ENCODE measurements at regions not wholly inside any gene's neighbourhood (a gene's known extent, or its start where the extent isn't known, plus 50 kb on each side); places are given as distances from the start of the nearest gene placed in this dataset.

DNA sequence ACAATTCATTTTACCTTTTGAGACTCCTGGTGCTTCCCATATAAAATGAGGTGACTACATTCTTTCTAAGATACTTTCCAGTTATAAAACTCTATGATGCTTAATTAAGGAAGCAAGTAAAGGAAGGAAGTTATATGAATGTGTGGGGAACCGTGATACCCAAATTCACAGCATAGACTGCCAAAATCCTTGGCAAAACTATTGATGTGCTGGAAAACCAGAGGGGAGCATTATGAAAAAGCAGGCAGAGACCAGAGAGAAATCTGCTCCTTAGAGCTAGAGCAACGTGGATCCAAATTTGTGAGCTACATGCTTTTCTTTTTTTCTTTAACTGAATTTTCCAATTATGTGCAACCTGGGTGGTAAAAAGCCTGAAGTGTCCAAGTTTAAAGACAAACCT lies 201.4 kb upstream of the USP25 start:
- H3K27me3 ChIP-seq (ENCODE audit: control insufficient read depth, insufficient read depth, low read length), result no peaks in the 10 kb centered on the region
- TF ChIP-seq, protein P1, sequence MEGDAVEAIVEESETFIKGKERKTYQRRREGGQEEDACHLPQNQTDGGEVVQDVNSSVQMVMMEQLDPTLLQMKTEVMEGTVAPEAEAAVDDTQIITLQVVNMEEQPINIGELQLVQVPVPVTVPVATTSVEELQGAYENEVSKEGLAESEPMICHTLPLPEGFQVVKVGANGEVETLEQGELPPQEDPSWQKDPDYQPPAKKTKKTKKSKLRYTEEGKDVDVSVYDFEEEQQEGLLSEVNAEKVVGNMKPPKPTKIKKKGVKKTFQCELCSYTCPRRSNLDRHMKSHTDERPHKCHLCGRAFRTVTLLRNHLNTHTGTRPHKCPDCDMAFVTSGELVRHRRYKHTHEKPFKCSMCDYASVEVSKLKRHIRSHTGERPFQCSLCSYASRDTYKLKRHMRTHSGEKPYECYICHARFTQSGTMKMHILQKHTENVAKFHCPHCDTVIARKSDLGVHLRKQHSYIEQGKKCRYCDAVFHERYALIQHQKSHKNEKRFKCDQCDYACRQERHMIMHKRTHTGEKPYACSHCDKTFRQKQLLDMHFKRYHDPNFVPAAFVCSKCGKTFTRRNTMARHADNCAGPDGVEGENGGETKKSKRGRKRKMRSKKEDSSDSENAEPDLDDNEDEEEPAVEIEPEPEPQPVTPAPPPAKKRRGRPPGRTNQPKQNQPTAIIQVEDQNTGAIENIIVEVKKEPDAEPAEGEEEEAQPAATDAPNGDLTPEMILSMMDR (IDR thresholded peaks at IDR 0.05; ENCODE audit: low read depth, low read length), result no peak

DNA sequence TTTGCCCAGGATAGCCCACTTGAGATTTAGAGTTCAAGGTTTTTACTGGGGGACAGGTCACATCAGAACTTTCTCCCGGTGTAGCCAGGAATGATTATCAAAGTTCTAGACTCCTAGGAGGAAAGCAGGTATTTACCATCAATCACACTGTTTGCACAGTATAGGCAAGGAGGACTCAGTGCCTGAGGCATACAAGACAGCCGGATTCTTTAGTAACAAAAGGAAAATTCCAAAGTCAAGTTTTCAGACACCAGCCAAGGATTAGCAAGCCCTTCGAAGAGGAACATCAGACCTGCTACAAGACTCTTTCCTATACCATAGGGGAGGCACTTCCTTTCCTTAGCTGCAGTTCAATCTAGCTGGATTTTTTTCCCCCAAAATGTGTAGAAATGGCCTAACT lies 197.8 kb upstream of the USP25 start:
- ChIA-PET CTCF (no interaction called here), POLR2A (no interaction called here)
- no peak for DNase-seq (ENCODE audit: low read depth, low spot score)
- H3K27me3 ChIP-seq (ENCODE audit: control insufficient read depth, insufficient read depth, low read length), result no peaks in the 10 kb centered on the region
- no peaks in the 10 kb centered on the region for H3K9me3 ChIP-seq (ENCODE audit: control insufficient read depth, insufficient read depth, low read length)
- TF ChIP-seq, protein P1 (IDR thresholded peaks at IDR 0.05; ENCODE audit: low read depth, low read length), result no peak
- H3K27ac ChIP-seq (ENCODE audit: low read depth, low read length), result no peak overlapping the region
- H3K4me3 ChIP-seq (ENCODE audit: low read depth, low read length), result no peak overlapping the region

More for the DNA sequence above, 201.4 kb upstream of the USP25 start:
- Histone ChIP-seq H3K27ac (ENCODE audit: low read depth, low read length) (no peak overlapping the region), H3K4me3 (ENCODE audit: low read depth, low read length) (no peak overlapping the region), H3K9me3 (ENCODE audit: control insufficient read depth, insufficient read depth, low read length) (no peaks in the 10 kb centered on the region)
- DNase-seq (ENCODE audit: low read depth, low spot score), result no peak
- ChIA-PET CTCF (interaction anchor here (0.9 kb wide), 1 partner anchor 43 kb away, joined by 3 read pairs; no protein-coding TSS in a partner anchor), POLR2A (no interaction called here)

DNA sequence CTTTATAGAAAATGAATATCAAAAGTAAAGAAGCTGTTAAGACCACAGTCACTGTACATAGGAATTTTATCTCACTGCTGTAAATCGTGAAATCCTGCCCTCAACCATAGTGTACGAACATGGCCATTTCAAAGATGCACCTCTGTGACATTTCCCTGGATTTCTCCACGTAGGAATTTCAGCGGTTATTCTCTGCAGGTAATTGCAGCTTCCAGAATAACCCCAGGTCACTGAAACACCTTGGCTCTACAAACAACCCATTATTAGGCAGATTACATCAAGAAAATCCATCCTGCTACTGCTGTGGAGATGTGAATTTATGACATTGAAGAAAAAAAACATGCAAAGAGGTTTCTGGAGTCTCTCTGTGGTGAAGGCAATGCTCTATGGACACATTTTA lies 196.2 kb upstream of the USP25 start:
- TF ChIP-seq, protein P1 (IDR thresholded peaks at IDR 0.05; ENCODE audit: low read depth, low read length), result no peak
- no peaks in the 10 kb centered on the region for H3K27me3 ChIP-seq (ENCODE audit: control insufficient read depth, insufficient read depth, low read length)
- CTCF ChIA-PET, result no interaction called here
- H3K27ac ChIP-seq (ENCODE audit: low read depth, low read length), result no peak overlapping the region
- POLR2A ChIA-PET, result no interaction called here
- DNase-seq (ENCODE audit: low read depth, low spot score), result no peak
- H3K4me3 ChIP-seq (ENCODE audit: low read depth, low read length), result no peak overlapping the region
- H3K9me3 ChIP-seq (ENCODE audit: control insufficient read depth, insufficient read depth, low read length), result no peaks in the 10 kb centered on the region

DNA sequence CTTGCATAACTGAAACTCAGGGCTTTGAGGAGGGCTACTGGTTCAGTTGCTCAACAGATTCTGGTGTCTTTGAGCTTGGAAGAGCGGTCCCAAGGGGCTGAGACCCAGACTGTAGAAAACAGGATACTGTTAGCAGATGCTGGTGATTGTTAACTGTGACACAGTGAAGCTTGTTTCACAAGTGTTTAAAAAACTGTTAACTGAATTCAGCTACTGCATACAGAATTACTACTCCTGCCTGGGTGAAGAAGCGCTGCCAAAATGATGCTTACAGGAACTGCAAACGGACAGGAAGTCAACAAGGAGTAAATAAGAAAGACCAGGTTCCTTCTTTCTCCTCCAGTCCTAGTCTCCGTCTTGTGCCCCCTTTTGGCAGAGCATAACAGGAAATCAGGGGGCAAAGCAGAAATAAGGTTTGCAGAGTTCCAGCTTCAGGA lies 195.3 kb upstream of the USP25 start:
- CTCF ChIA-PET, result interaction anchor here (1.2 kb wide), 1 partner anchor 18 kb away, joined by 4 read pairs; no protein-coding TSS in a partner anchor
- no peaks in the 10 kb centered on the region for H3K9me3 ChIP-seq (ENCODE audit: control insufficient read depth, insufficient read depth, low read length)
- H3K27me3 ChIP-seq (ENCODE audit: control insufficient read depth, insufficient read depth, low read length), result no peaks in the 10 kb centered on the region
- H3K27ac ChIP-seq (ENCODE audit: low read depth, low read length), result no peak overlapping the region
- H3K4me3 ChIP-seq (ENCODE audit: low read depth, low read length), result no peak overlapping the region
- TF ChIP-seq, protein P1 (IDR thresholded peaks at IDR 0.05; ENCODE audit: low read depth, low read length), result no peak
- DNase-seq (ENCODE audit: low read depth, low spot score), result no peak
- POLR2A ChIA-PET, result no interaction called here

- TF ChIP-seq, protein P1 (IDR thresholded peaks at IDR 0.05; ENCODE audit: low read depth, low read length), result no peak
- ChIA-PET POLR2A (no interaction called here), CTCF (no interaction called here)
- Histone ChIP-seq H3K27ac (ENCODE audit: low read depth, low read length) (no peak overlapping the region), H3K27me3 (ENCODE audit: control insufficient read depth, insufficient read depth, low read length) (no peaks in the 10 kb centered on the region), H3K9me3 (ENCODE audit: control insufficient read depth, insufficient read depth, low read length) (no peaks in the 10 kb centered on the region), H3K4me3 (ENCODE audit: low read depth, low read length) (no peak overlapping the region)
- DNase-seq (ENCODE audit: low read depth, low spot score), result no peak
These were observed 190.4 kb upstream of the USP25 start for GRCh38 chr21:15539376-15539775.
